Colonic mucosa (tissue), 4 donors: ENCODE measurements at regions not wholly inside any gene's neighbourhood (a gene's known extent, or its start where the extent isn't known, plus 50 kb on each side); places are given as distances from the start of the nearest gene placed in this dataset.

Source experiments
- DNase-seq: peaks from one replicate; pipeline ENCODE4 v3.0.0-alpha.2; 2020
- H3K27ac ChIP-seq: fragments of 200-600 bp; one replicate; pipeline ENCODE4 v1.8.0; 2021
- H3K27me3 ChIP-seq: fragments of 200-600 bp; one replicate; pipeline ENCODE4 v1.8.0; 2021
- H3K36me3 ChIP-seq: fragments of 200-600 bp; one replicate; pipeline ENCODE4 v1.8.0; 2021
- H3K4me1 ChIP-seq: fragments of 200-600 bp; one replicate; pipeline ENCODE4 v1.8.0; 2021; ENCODE audit warnings: mild to moderate bottlenecking
- H3K4me3 ChIP-seq: fragments of 200-600 bp; one replicate; pipeline ENCODE4 v1.8.0; 2021
- H3K9ac ChIP-seq, 2 donors: one replicate each; pipeline ENCODE4 v1.7.0; 2013; ENCODE audit warnings: control low read depth in 2 of 2, low read depth in 2 of 2, low read length in 2 of 2
- H3K9me3 ChIP-seq: fragments of 200-600 bp; one replicate; pipeline ENCODE4 v1.8.0; 2021
- CTCF ChIP-seq: fragments of 200-600 bp; IDR thresholded peaks from one replicate; pipeline ENCODE4 v1.8.0; 2022; ENCODE audit warnings: antibody characterized with exemption, mild to moderate bottlenecking
- intact Hi-C: fragments of 100-400 bp; cut with DNase I; formaldehyde crosslinking; loops from one replicate; pipeline ENCODE4 v1.14.1; 2022
- donor health status: healthy.
- donor health status: DM: no; HTN: no; CAD: no.
- donor health status: DM: no; HTN: no; CAD: no.

- Histone ChIP-seq H3K4me3 (no peak overlapping the region), H3K27ac (peak overlapping the region; percentile 68), H3K9me3 (no peaks in the 10 kb centered on the region), H3K9ac (no peak overlapping the region), H3K4me1 (peaks cover 16% of the 10 kb centered on the region), H3K27me3 (no peaks in the 10 kb centered on the region), H3K36me3 (no peaks in the 10 kb centered on the region)
- no peak for TF ChIP-seq CTCF
- intact Hi-C loops, result no loop called here
- DNase-seq, result peak; percentile 46
Observed at GRCh38 chr5:163661360-163661759, 155.9 kb downstream of the MAT2B start.

GRCh38 chr5:163670036-163670435 lies 164.6 kb downstream of the MAT2B start:
- Histone ChIP-seq H3K27ac (no peak overlapping the region), H3K36me3 (no peaks in the 10 kb centered on the region), H3K9ac (no peak overlapping the region), H3K4me3 (no peak overlapping the region), H3K4me1 (no peaks in the 10 kb centered on the region), H3K9me3 (no peaks in the 10 kb centered on the region), H3K27me3 (no peaks in the 10 kb centered on the region)
- TF ChIP-seq CTCF, result no peak
- intact Hi-C loops, result no loop called here
- DNase-seq, result no peak

- H3K4me1 ChIP-seq, result no peaks in the 10 kb centered on the region
- no peak overlapping the region for H3K27ac ChIP-seq
- TF ChIP-seq CTCF, result no peak
- intact Hi-C loops, result no loop called here
- no peak for DNase-seq
- no peak overlapping the region for H3K4me3 ChIP-seq
- H3K36me3 ChIP-seq, result no peaks in the 10 kb centered on the region
- no peaks in the 10 kb centered on the region for H3K27me3 ChIP-seq
- H3K9me3 ChIP-seq, result no peaks in the 10 kb centered on the region
- H3K9ac ChIP-seq, result no peak overlapping the region
Observed at GRCh38 chr5:163677092-163677491, 171.7 kb downstream of the MAT2B start.

- intact Hi-C loops, result no loop called here
- TF ChIP-seq CTCF, result no peak
Observed at GRCh38 chr5:163682234-163682633, 176.8 kb downstream of the MAT2B start.

GRCh38 chr5:163687414-163687813 lies 182.0 kb downstream of the MAT2B start:
- Histone ChIP-seq H3K4me1 (no peaks in the 10 kb centered on the region), H3K36me3 (no peaks in the 10 kb centered on the region), H3K27me3 (no peaks in the 10 kb centered on the region), H3K9me3 (no peaks in the 10 kb centered on the region), H3K27ac (no peak overlapping the region), H3K9ac (no peak overlapping the region), H3K4me3 (no peak overlapping the region)
- no peak for DNase-seq
- TF ChIP-seq CTCF, result no peak
- intact Hi-C loops, result no loop called here

More at GRCh38 chr5:163682234-163682633, 176.8 kb downstream of the MAT2B start:
- Histone ChIP-seq H3K27ac (no peak overlapping the region), H3K9me3 (no peaks in the 10 kb centered on the region), H3K27me3 (no peaks in the 10 kb centered on the region), H3K4me3 (no peak overlapping the region), H3K4me1 (no peaks in the 10 kb centered on the region), H3K36me3 (no peaks in the 10 kb centered on the region), H3K9ac (no peak overlapping the region)
- DNase-seq, result no peak

GRCh38 chr5:163692091-163692490 lies 186.7 kb downstream of the MAT2B start:
- Histone ChIP-seq H3K4me1 (no peaks in the 10 kb centered on the region), H3K9ac (no peak overlapping the region), H3K4me3 (no peak overlapping the region), H3K27ac (no peak overlapping the region), H3K36me3 (no peaks in the 10 kb centered on the region), H3K9me3 (no peaks in the 10 kb centered on the region), H3K27me3 (no peaks in the 10 kb centered on the region)
- intact Hi-C loops, result no loop called here
- TF ChIP-seq CTCF, result no peak
- DNase-seq, result no peak
